Activated T-cell treated with anti-CD3 and anti-CD28 coated beads for 24 hours (primary cell): ENCODE measurements at regions not wholly inside any gene's neighbourhood (a gene's known extent, or its start where the extent isn't known, plus 50 kb on each side); places are given as distances from the start of the nearest gene placed in this dataset.

Experiments
- DNase-seq: peaks from one replicate; pipeline ENCODE4 v3.0.0-alpha.2; 2020; ENCODE audit warnings: low read depth

DNA sequence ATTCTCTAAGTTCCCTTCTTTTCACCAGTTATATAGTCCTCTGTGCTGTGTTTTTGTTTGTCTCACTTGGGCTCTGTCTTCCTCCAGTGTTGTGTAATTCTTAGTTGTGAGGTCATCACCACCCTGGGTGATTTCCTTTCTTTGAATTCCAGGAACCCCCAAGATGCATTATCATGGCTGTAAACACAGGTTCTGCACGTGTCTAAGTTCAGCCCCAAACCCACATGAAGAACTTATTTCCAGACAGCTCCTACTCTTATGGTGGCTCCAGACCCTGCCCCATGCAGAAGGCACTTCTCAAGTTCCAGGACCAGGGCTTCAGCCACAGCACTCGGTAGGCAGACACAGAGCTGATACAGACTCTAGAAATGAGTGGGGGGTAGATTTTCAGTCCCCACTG lies 560.5 kb downstream of the BCL11B start:
- no peak for DNase-seq

DNA sequence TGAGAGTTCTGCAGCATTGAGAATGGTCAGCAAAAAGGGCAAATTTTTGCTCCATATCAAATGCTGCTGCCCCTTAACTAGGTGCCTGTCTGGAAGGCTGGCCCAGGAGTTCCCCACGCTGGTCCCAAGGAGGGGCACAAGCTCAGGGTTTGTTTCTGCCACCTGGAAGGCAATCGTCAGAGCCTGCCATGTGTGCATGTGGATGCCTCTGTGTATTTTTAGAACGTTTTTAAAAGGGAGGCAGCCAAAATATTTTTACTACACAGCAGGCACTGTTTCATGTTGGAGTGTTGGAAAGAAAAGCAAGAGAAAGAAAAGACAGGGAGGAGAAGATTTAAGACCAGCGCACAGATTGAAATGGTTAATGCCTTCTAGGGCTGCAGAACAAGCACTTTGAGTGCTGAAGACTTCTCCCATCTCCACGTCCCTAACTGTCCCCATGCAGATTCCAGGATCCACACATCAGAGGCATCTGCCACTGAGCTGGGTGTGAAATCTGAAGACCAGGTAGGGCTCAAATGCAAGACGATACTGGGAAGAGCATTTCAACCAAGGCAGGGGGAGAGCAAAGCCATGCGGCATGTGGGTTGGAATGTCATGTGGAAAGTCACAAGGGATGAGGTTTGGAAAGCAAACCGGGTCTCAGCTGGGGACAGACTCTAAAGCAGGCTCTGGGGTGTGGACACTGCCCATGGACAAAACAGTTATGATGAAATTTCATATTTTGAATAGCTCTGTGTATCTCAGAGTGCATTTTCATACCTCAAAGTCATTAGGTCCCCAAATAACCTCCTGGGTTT lies 557.2 kb downstream of the BCL11B start:
- no peak for DNase-seq

DNA sequence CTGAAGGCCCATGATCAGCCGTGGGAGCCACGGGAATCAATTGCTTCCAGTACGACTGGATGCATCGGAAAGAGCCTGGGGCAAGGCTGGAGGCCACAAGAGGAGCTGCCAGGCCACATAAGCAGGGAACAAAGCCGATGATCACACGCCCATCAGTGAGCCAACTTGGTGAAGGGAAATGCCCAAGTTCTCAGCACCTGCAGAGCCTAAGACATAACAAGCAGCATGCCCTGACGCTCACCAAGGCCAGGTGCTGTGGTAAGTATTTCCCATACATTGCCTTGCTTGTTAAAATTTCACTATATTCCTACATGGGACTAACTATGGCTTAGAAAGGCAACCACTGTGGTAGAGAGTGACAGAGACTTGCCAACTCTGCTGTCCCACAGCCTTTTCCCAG lies 555.9 kb downstream of the BCL11B start:
- no peak for DNase-seq

DNA sequence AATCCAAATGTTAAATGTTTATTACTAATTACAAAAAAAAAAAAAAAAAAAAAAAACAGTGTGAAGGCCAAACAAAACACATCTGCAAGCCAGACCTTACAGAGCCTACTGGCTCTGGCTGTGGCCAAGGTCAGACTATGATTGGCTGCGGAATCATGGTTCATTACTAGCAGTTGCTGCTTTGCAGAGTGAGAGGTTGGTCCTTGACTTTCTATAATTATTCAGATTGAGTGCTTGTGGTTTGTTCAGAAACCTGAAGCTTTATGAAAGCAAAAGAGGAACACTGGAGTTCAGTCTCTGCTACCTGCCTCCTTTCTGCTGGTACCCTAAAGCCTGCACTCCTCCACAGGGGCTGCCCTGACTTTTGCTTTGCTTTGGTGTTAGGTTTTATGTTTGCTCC lies 550.9 kb downstream of the BCL11B start:
- no peak for DNase-seq

DNA sequence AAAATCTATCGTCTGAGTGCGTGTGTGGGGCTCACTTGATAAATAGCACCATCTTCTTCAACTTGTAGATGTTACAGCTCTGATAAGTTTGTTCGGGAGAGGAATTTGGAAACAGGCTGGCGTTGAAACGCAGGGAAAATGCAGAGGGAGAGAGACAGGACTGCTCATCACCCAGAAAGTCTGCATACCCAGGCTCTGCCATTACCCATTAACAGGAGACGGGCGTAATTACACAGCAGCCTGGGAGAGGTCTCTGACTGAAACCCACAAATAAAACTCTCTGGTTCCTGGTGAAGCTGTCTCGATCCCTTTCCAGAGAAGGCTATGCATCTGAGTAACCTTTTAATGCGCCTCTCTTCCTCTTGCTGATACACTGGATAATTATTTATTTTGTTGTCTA lies 547.3 kb downstream of the BCL11B start:
- DNase-seq = no peak

DNA sequence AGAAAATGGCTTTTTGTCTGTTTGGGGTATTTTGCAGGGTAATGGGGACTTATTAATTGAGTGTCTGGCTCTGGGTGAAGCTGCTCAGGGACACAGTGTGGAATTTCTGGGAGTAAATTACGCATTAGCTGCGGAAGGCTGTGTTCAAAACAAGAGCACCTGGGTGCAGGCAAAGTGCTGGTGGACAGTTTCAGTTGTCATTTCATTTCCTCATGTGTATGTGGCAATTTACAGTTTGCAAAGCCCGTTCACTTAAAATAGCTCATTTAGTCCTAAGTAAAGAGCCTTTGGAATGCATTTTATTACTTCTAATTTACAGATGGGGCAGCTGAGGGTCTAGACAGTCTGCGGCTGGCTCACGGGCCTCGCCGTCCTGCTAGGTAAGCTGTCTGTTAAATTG lies 546.8 kb downstream of the BCL11B start:
- DNase-seq = no peak

DNA sequence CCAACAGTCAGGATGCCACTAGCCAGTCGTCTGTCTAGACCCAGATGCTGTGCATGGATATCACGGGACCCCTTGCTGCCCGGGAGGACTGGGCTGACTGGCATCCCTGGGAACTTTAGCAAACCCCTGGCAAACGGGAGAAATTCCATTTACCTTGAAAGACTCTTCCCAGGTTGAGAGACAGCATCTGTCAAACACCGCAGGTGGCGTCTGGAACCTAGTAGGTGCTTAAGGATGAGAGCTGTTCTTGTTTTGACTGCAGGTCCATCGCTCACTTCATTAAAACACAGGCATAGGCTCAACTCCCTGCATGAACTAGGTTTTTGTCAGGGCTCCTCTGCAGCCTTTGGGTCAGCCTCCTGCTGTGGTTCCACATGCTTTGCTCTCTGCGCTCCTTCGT lies 546.3 kb downstream of the BCL11B start:
- DNase-seq = no peak

DNA sequence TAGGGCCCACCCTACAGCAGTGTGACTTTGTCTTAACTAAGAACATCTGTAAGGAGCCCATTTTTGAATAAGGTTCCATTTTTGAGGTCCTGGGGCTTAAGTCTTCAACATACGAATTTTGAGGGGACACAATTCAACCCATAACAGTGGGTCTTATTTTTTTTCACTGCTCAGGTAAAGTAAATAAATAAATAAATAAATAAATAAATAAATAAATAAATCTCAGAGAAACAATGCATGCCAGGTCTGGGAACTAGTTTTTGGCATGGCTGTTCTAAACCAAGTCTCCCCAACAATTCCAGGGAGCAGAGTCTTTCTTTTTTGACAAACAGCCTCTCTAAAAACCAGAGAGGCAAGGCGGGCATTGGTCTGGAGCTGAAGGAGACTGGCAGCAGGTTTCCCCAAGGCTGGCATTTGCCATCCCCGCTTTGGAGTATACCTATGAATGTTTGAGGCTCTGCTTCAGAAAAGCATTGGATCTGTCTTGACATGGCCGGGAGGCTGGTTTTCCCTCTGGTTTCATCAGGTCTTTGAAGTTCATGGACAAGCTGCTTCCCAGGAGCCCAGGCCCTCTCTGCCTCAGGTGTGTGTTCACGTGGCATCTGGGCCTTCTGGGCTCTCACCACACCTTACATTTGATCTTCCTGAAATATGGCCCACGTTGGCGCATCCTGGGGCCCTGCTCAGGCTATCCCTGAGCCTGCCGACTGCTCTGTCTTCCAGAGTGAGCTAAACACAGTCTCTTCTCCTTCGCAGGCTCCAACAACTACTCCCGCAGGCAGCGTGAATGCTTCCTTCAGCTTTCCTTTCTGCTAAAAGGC lies 545.2 kb downstream of the BCL11B start:
- DNase-seq = no peak

DNA sequence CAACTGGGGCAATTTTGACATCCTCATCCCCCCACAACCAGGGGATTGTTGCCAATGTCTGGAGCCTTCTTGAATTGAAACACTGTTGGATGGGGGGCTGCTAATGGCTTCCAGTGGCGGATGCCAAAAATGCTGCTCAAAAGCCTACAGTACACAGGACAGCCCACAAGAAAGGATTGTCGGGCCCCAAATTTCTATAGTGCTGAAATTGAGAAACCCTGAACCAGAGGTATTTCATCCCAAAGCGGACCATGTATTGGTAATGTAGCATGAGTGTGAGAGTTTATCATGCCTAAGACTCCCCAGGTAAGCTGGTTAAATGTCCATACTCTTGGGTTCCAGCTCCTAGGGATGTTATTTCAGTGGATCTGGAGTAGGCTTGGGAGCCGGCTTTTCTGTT lies 544.0 kb downstream of the BCL11B start:
- DNase-seq = no peak

DNA sequence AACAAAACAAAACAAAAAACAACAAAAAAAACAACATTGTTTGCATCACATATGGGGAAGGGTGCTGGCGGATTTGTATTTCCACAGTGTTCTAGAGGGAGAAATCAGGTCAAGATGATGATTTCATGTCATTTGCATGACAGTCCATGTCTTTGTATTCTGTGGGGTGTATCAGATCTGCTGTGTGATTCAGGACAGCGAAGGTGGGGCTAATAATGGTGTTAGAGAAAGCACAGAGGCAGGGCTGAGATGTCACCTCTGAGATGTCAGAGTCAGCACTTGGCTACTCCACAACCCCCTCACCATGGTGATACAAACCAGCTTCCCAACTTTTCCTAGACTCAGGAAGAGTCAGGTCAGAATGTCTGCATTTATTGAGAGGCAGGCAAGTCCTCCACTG lies 543.2 kb downstream of the BCL11B start:
- DNase-seq = no peak

DNA sequence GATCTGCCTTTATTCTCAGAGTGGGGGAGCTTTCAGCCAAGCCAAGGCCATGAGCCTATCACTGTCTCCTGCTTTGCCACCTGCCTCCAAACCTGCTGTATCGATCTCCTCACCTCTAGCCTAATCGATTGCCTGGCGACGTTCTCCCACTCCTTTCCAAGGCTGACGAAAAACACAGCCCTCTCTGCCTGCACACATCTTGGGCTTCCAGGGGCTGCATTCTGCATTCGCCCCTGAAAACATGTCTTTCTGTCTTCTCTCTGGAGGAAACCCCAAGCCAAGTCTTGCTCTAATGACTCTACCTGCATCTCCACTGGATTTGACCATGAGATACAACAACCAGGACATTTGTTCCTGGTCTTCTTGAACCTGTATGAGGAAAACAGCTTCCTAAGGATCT lies 540.7 kb downstream of the BCL11B start:
- no peak for DNase-seq

DNA sequence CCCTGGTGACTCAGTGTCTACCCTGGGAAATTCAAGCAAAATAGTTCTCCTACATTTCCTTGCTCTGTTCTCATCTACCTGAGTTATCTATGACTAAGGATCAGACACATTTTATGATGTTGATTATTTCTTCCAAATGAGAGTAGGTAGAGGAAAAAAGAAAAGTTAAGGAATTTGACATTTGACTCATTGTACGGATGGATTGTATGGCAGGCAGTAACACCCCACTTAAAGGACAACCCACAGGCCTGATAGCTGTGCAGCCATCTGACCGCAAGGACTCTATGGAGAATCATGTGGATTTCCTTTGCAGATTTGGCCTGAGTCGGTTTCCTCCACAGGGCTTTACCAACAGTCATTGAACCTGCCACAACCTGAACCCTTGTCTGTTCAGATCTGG lies 540.3 kb downstream of the BCL11B start:
- no peak for DNase-seq

DNA sequence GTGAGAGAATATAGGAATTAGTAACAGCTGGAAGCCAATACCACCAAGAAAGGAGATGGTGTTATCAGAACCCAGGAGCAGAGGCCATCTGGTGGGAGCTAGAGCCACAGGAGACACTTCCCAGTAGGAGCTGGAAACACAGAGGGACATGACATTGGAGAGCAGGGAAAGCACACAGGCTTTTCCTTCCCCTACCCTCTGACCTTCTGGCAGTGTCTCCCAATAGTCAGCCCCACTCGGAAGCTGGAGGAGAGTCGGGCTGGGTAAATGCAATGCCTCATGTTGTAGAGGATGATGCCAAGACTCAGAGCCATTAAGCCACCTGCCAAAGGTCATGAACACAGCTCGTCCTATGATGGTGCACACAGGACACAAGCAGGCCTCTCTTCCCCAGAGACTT lies 538.5 kb downstream of the BCL11B start:
- DNase-seq = no peak

DNA sequence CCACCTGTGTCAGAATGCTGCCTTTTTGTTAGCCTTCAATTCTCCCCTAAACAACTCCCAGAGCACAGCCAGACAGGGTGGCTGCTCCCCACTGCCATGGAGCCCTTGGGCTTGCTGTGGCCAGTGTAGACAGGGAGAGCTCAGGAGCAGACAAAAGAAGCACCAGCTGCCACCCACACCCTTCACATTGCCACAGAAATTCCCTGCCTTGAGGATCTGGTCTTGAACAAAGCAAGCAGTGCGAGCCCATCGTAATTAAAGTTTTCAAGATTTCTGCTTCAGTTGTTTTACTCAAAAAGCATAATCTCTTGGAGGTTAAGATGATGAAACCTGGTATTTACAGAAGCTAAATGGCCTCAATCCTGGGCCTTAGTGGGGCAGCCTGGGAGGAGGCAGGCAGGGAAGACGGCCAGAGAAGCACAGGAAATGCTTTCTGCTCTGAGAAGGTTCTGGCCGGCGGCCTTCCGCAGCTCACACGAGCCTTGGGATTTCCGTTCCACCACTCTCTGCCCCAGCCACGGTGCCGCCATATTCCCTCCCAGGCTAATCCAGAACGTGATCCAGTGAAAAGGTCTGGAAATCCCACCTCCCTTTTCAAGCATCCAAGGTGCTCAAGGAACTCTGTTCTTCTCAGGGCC lies 535.2 kb downstream of the BCL11B start:
- DNase-seq = no peak

DNA sequence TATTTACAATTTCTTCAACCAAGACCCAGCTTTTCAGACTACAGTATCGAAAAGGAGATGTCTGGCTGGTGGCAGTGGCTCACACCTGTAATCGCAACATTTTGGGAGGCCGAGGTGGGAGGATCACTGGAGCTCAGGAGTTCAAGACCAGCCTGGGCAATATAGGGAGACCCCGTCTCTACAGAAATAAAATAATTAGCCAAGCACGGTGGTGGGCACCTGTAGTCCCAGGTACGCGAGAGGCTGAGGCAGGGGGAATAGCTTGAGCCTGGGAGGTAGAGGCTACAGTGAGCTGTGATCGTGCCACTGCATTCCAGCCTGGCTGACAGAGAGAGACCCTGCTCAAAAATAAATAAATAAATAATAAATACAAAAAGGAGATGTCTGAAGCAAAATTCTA lies 530.5 kb downstream of the BCL11B start:
- no peak for DNase-seq

DNA sequence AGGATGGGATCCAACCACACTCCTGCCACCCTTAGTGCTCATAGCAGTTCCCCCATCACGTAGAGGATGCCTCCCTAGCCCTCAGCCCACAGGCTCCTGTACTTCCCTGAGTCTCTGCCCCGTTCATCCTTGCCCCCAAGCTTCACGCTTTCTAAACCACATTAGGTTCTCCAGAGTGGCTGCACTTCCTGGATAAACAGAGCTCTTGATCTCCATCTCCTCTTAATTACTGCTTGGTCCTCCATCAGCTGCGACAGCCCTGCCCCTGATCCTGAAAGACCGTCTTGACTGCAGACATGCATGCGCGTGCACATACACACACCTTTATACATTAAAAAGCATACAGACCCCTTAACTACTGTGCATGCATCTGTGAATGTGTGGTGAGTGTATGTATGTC lies 530.0 kb downstream of the BCL11B start:
- no peak for DNase-seq

DNA sequence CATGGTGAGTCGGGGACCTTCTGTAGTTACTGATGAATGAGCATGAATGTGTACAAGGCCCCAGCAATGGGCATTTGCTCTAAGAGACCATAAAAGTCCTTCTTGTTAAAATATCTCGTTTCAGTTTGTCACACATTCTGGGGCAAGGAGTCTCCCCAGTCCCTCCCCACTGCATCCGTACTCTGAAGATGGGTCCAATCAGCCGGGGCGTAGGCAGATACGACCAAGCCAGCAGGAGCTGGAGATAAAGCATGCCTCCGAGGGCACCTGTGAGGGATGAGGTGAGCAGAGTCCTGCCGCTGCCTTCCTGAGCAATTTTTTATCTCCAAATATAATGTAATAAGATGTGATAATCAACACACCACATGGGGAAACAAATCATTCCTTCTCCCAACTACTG lies 528.5 kb downstream of the BCL11B start:
- DNase-seq = no peak

DNA sequence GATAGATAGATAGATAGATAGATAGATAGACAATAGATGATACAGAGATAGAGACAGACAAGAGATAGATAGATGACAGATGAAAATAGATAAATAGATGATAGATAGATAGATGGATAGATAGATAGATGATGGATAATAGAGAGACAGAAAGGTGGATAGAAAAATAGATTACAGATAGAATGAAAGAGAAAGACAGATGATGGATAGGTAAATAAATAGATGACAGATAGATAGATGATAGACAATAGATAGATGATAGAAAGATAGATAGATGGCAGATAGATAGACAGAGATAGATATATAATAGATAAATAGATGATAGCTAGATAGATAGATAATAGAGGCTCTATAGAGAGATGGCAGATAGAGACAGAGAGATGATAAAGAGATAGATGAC lies 523.0 kb downstream of the BCL11B start:
- no peak for DNase-seq

DNA sequence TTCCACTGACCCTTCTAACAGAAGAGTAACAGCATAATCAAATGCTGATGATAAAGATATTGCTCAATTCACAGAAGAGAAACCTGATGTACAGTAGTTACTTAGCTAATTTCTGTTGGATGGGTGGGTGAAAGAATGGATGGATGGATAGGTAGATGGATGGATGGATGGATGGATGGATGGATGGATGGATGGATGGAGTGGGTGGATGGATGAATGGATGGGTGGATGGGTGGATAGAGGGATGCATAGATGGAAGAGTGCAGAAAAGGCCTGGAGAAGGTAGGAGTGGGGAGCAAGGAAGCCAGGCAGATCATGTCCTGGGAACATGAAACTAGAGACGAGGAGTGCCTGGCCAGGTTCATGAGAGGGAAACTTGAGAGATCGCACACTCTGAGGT lies 520.9 kb downstream of the BCL11B start:
- no peak for DNase-seq

DNA sequence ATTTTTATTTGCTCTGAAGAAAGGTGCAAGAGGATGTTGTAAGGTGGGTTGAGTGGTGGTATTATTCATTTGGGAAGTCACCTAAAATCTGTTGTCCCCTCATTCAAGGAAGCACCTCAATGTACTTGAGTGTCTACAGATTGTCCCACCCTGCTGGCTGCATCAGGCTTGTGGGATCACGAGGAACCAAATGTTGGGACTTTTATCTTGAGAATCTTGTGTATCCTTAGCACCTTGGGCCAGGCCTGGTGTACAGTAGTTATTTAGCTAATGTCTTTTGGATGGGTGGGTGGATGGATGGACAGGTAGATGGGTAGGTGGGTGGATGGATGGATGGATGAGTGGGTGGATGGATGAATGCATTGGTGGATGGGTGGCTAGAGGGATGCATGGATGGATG lies 519.3 kb downstream of the BCL11B start:
- DNase-seq = no peak

DNA sequence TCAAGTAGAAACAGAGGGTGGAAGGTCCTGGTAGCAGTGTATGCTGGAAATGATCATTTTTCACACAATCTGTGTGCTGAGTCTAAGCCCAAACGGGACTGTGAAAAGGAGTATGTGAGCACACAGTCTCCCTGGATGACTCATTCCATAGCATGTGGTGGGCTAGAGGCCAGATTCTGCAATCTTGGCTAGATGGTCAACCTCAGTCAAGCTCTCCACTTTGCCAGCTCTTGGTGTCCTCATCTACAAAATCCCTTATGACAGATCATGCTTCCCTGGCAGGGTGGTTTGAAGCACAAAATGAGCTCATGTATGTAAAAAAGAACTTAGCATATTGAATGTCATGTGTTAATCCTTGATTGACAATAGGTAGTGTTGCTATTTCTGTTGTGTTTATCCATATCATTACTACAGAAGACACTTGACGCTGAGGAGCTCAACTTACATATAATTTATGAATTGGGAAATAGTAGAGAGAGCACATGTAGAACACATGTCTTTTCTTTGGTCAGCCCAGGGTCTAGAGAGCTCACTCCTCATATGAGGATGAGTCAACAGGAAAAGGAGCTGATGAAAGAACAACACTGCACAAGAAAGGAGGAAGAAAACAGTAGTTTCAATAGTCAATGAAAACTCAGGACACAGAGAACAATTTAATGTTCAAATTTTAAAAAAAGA lies 517.5 kb downstream of the BCL11B start:
- DNase-seq = no peak

DNA sequence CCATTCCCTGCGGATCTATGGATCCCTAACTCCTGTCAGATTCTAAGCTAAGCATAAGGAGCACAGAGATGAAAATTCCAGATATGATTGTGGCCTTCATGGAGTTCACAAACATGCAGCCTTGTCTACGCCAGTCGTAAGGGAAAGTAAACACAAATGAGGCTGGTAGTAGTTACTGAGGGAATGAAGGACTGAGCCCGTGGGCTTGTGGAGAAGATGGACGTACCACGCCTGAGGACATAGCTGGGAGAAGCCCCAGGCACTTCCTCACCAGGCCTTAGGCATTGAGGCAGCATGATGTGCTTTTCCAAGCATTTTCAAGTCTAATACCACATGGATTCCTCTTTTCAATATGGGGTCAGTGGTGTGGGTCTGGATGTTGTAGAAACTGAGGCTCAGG lies 515.2 kb downstream of the BCL11B start:
- DNase-seq = no peak

DNA sequence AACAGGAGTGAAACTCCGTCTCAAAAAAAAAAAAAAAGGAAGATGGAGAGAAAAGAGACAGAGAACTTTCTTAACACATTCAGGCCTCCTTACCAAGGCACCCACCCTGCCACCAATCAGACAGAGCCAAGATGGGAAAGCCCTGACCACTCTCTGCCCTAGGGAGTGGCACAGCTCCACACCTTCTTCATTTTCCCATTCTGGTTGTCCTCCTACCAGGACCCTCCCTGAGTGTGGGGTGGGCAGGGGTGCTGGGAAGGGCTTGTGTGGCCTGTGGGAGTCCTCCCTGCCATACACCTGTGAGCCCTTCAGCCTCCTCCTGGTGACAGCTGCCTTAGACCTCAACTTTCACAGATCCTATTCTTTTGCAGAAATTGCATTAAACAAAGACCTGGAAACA lies 513.6 kb downstream of the BCL11B start:
- no peak for DNase-seq
